Colonic mucosa (tissue), 4 donors: ENCODE measurements at regions not wholly inside any gene's neighbourhood (a gene's known extent, or its start where the extent isn't known, plus 50 kb on each side); places are given as distances from the start of the nearest gene placed in this dataset.

ENCODE experiments used
- DNase-seq: peaks from one replicate; pipeline ENCODE4 v3.0.0-alpha.2; 2020
- H3K27ac ChIP-seq: fragments of 200-600 bp; one replicate; pipeline ENCODE4 v1.8.0; 2021
- H3K27me3 ChIP-seq: fragments of 200-600 bp; one replicate; pipeline ENCODE4 v1.8.0; 2021
- H3K36me3 ChIP-seq: fragments of 200-600 bp; one replicate; pipeline ENCODE4 v1.8.0; 2021
- H3K4me1 ChIP-seq: fragments of 200-600 bp; one replicate; pipeline ENCODE4 v1.8.0; 2021; ENCODE audit warnings: mild to moderate bottlenecking
- H3K4me3 ChIP-seq: fragments of 200-600 bp; one replicate; pipeline ENCODE4 v1.8.0; 2021
- H3K9ac ChIP-seq, 2 donors: one replicate each; pipeline ENCODE4 v1.7.0; 2013; ENCODE audit warnings: control low read depth in 2 of 2, low read depth in 2 of 2, low read length in 2 of 2
- H3K9me3 ChIP-seq: fragments of 200-600 bp; one replicate; pipeline ENCODE4 v1.8.0; 2021
- CTCF ChIP-seq: fragments of 200-600 bp; IDR thresholded peaks from one replicate; pipeline ENCODE4 v1.8.0; 2022; ENCODE audit warnings: antibody characterized with exemption, mild to moderate bottlenecking
- intact Hi-C: fragments of 100-400 bp; cut with DNase I; formaldehyde crosslinking; loops from one replicate; pipeline ENCODE4 v1.14.1; 2022
- donor health status: healthy.
- donor health status: DM: no; HTN: no; CAD: no.
- donor health status: DM: no; HTN: no; CAD: no.

GRCh38 chr3:137171834-137172603, 214.2 kb downstream of the IL20RB start:
- H3K9ac ChIP-seq, result no peak overlapping the region
- no peak for DNase-seq
- H3K27me3 ChIP-seq, result no peaks in the 10 kb centered on the region
- no peak overlapping the region for H3K4me3 ChIP-seq
- intact Hi-C loops, result no loop called here
- H3K27ac ChIP-seq, result no peak overlapping the region
- no peaks in the 10 kb centered on the region for H3K36me3 ChIP-seq
- TF ChIP-seq CTCF, result no peak
- H3K4me1 ChIP-seq, result no peaks in the 10 kb centered on the region
- no peaks in the 10 kb centered on the region for H3K9me3 ChIP-seq

DNA sequence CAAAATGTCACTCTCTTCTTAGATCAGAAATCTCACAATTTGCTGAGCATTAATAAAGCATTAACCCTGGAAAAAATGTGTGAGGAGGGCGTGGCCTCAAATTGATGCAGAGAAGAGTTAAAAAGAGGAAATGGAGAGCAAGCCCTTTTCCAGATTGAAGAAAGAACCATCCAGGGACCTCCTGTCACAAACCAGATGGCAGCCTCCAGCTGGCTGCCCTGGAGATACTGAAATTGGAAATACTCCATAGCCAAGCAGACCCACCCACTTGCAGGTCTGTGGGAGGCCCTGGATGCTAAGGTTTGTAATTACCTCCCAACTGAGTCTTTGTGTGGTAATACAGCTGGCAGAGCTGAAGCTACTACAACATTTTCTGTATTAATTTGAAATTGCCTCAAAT, 214.9 kb downstream of the IL20RB start:
- Histone ChIP-seq H3K4me1 (no peaks in the 10 kb centered on the region), H3K36me3 (no peaks in the 10 kb centered on the region), H3K27ac (no peak overlapping the region), H3K27me3 (no peaks in the 10 kb centered on the region), H3K9ac (no peak overlapping the region), H3K9me3 (no peaks in the 10 kb centered on the region), H3K4me3 (no peak overlapping the region)
- DNase-seq, result no peak
- TF ChIP-seq CTCF, result no peak
- intact Hi-C loops, result no loop called here

DNA sequence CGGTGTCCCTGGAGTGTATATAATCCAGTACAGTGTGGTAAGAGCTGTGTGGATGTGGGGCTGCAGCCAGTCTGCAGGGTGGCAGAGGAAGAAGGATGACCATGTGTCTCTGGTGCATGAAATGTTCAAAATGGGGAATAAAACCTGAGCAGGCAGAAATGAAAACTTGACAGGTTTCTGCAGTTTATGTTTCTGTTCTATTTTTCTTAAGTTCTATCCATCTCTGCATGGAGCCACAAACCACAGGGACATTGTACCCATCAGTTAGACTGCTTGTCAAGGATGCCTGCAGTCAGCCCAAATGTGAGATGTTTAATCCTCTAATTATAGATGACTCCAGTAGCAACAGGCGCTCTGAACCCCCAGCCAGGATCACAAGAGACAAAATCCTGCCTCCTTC, 216.7 kb downstream of the IL20RB start:
- H3K9me3 ChIP-seq, result no peaks in the 10 kb centered on the region
- no peaks in the 10 kb centered on the region for H3K36me3 ChIP-seq
- H3K4me3 ChIP-seq, result no peak overlapping the region
- no peak overlapping the region for H3K27ac ChIP-seq
- intact Hi-C loops, result no loop called here
- H3K4me1 ChIP-seq, result no peaks in the 10 kb centered on the region
- no peaks in the 10 kb centered on the region for H3K27me3 ChIP-seq
- no peak overlapping the region for H3K9ac ChIP-seq
- DNase-seq, result no peak
- no peak for TF ChIP-seq CTCF

GRCh38 chr3:137180220-137180619, 222.4 kb downstream of the IL20RB start:
- Histone ChIP-seq H3K36me3 (no peaks in the 10 kb centered on the region), H3K4me3 (no peak overlapping the region)
- DNase-seq, result no peak

DNA sequence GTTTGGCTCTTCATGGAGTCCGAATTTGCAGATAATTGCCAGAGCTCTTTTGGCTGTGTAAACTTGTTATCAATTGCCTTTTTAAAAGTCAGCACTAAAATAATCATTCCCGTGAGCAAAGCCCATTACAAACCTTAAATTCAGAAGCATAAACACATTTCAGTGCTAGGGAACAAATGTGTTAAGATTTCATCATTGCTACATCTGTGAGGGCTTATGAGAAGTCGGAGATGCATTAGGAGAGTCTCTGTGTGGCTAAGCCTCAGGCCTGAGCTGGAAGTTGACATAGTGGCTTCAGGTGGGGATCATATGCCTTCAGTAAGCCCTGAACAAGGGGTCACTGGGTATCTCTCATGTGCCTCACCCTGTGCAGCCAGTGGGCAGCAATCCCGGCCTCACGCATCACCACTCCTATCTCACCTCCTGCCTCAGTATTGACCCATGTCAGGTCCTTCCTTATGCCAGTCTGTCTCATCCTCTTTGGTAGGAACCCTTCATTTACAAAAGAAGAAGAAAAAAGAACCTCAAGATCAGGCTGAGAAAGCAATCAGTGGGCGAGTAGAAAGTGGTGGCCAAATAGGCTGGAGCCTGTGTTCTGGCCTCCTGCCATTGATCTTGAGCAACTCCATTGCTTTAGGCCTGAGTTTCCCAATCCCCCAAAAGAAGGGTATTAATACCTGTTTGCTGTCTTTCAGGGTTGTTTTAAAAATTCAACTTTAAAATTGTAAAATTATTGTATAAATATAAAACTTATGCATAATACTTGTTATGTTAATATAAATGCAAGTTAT, 233.5 kb downstream of the IL20RB start:
- TF ChIP-seq CTCF, result no peak
- intact Hi-C loops, result no loop called here
- Histone ChIP-seq H3K36me3 (no peaks in the 10 kb centered on the region), H3K4me1 (no peaks in the 10 kb centered on the region), H3K9ac (no peak overlapping the region), H3K9me3 (no peaks in the 10 kb centered on the region), H3K27me3 (no peaks in the 10 kb centered on the region), H3K4me3 (no peak overlapping the region), H3K27ac (no peak overlapping the region)
- no peak for DNase-seq

More at GRCh38 chr3:137180220-137180619, 222.4 kb downstream of the IL20RB start:
- no peak for TF ChIP-seq CTCF
- Histone ChIP-seq H3K4me1 (no peaks in the 10 kb centered on the region), H3K27me3 (no peaks in the 10 kb centered on the region), H3K27ac (no peak overlapping the region), H3K9me3 (no peaks in the 10 kb centered on the region), H3K9ac (no peak overlapping the region)
- intact Hi-C loops, result no loop called here
